Right cardiac atrium (tissue), 5 donors: ENCODE measurements at regions not wholly inside any gene's neighbourhood (a gene's known extent, or its start where the extent isn't known, plus 50 kb on each side); places are given as distances from the start of the nearest gene placed in this dataset.
"Not testable (repeated sequence)": the region's sequence is repeated elsewhere in the genome, so short reads cannot be mapped to it uniquely, and the experiment has no call there.

Source experiments
- ATAC-seq, 2 donors: fragments of 200-7000 bp; cut with Tn5 transposase; one replicate each; pipeline versions ENCODE4 v1.8.0 to v1.9.1; 2020; ENCODE audit warnings: moderate library complexity in 2 of 2, mild to moderate bottlenecking in 1 of 2
- DNase-seq, 3 donors: peaks; one replicate each; pipeline ENCODE4 v3.0.0-alpha.2; 2020
- H3K27ac ChIP-seq: one replicate; pipeline ENCODE4 v1.5.1; 2013; ENCODE audit warnings: mild to moderate bottlenecking, low read length, control low read depth, moderate library complexity
- H3K27me3 ChIP-seq: one replicate; pipeline ENCODE4 v1.6.1; 2013; ENCODE audit not compliant: control insufficient read depth, insufficient read depth
- H3K4me1 ChIP-seq: one replicate; pipeline ENCODE4 v1.6.1; 2013; ENCODE audit warnings: low read length; ENCODE audit not compliant: control insufficient read depth, insufficient read depth
- H3K4me3 ChIP-seq: one replicate; pipeline ENCODE4 v1.5.1; 2013; ENCODE audit warnings: low read length, control low read depth
- H3K9me3 ChIP-seq: one replicate; pipeline ENCODE4 v1.6.1; 2013; ENCODE audit warnings: low read length; ENCODE audit not compliant: control insufficient read depth
- WGBS: extraction: QIAGEN DNeasy Blood & Tissue Kit; methylation state at CpG from one replicate; pipeline ENCODE4 v1.1.7; 2013; 5-methylcytosine and 5-hydroxymethylcytosine counted together
- intact Hi-C, 4 donors: fragments of 100-400 bp; cut with DNase I; formaldehyde crosslinking; loops; one replicate each; pipeline versions ENCODE4 v1.11.0 to v1.14.0; 2022 to 2023
- donor health status: healthy with polysubstance abuse.
- donor health status: DM: no; HTN: yes; CAD: no.
- donor health status: DM: no; HTN: no; CAD: no.
- donor health status: DM: no; HTN: yes; CAD: no; lungs with severe emphysema.
- donor health status: DM: yes; HTN: yes; CAD: no.

GRCh38 chr2:241985161-241985985, 115.8 kb downstream of the RTP5 start:
- H3K27ac ChIP-seq, H3K9me3 ChIP-seq, H3K27me3 ChIP-seq, DNase-seq, ATAC-seq, H3K4me1 ChIP-seq, H3K4me3 ChIP-seq, intact Hi-C loops: not testable (repeated sequence)
- 79% methylated on average over 46 of the region's 46 CpGs for WGBS

GRCh38 chr2:241985986-241986329, 116.4 kb downstream of the RTP5 start:
- WGBS: 75% methylated on average over 5 of the region's 5 CpGs
- Histone ChIP-seq H3K27ac (no peak overlapping the region), H3K4me3 (no peak overlapping the region), H3K9me3 (no peaks in the 10 kb centered on the region), H3K4me1 (no peaks in the 10 kb centered on the region), H3K27me3 (no peaks in the 10 kb centered on the region)
- intact Hi-C loops: no loop called here
- no peak for DNase-seq
- no peak for ATAC-seq

GRCh38 chr2:241986836-241987641, 117.5 kb downstream of the RTP5 start:
- intact Hi-C loops: no loop called here

GRCh38 chr2:241987726-241988125, 118.2 kb downstream of the RTP5 start:
- 86% methylated on average over 24 of the region's 24 CpGs for WGBS
- no peak for ATAC-seq
- H3K9me3 ChIP-seq: no peaks in the 10 kb centered on the region
- no peak overlapping the region for H3K27ac ChIP-seq
- no peak for DNase-seq
- H3K4me3 ChIP-seq: no peak overlapping the region
- no peaks in the 10 kb centered on the region for H3K4me1 ChIP-seq
- intact Hi-C loops: no loop called here
- H3K27me3 ChIP-seq: no peaks in the 10 kb centered on the region

More at GRCh38 chr2:241986836-241987641, 117.5 kb downstream of the RTP5 start:
- Histone ChIP-seq H3K4me3 (no peak overlapping the region), H3K9me3 (no peaks in the 10 kb centered on the region), H3K27me3 (no peaks in the 10 kb centered on the region), H3K27ac (no peak overlapping the region), H3K4me1 (no peaks in the 10 kb centered on the region)
- WGBS: 88% methylated on average over 43 of the region's 43 CpGs
- ATAC-seq (no peak), DNase-seq (no peak)

- no peak overlapping the region for H3K4me3 ChIP-seq
- no peak overlapping the region for H3K27ac ChIP-seq
- DNase-seq: no peak
- intact Hi-C loops: no loop called here
- 93% methylated on average over 11 of the region's 11 CpGs for WGBS
- H3K9me3 ChIP-seq: no peaks in the 10 kb centered on the region
- ATAC-seq: no peak
- H3K27me3 ChIP-seq: no peaks in the 10 kb centered on the region
- H3K4me1 ChIP-seq: no peaks in the 10 kb centered on the region
These were observed 118.6 kb downstream of the RTP5 start for GRCh38 chr2:241988146-241988545.

GRCh38 chr2:241989074-241989473, 119.5 kb downstream of the RTP5 start:
- DNase-seq: no peak
- H3K27ac ChIP-seq: no peak overlapping the region
- no peaks in the 10 kb centered on the region for H3K27me3 ChIP-seq
- intact Hi-C loops: no loop called here
- ATAC-seq: no peak
- WGBS: 84% methylated on average over 7 of the region's 7 CpGs
- H3K4me3 ChIP-seq: no peak overlapping the region
- H3K9me3 ChIP-seq: no peaks in the 10 kb centered on the region
- no peaks in the 10 kb centered on the region for H3K4me1 ChIP-seq

GRCh38 chr2:241990466-241990865, 120.9 kb downstream of the RTP5 start:
- Histone ChIP-seq H3K4me1 (no peaks in the 10 kb centered on the region), H3K27me3 (no peaks in the 10 kb centered on the region), H3K9me3 (no peaks in the 10 kb centered on the region), H3K27ac (no peak overlapping the region), H3K4me3 (no peak overlapping the region)
- intact Hi-C loops: no loop called here
- 78% methylated on average over 2 of the region's 2 CpGs for WGBS
- ATAC-seq (no peak), DNase-seq (no peak)

- intact Hi-C loops: no loop called here
- ATAC-seq (no peak), DNase-seq (no peak)
- no peaks in the 10 kb centered on the region for H3K4me1 ChIP-seq
- H3K27me3 ChIP-seq: no peaks in the 10 kb centered on the region
- H3K4me3 ChIP-seq: no peak overlapping the region
- no peak overlapping the region for H3K27ac ChIP-seq
- 89% methylated on average over 26 of the region's 26 CpGs for WGBS
- H3K9me3 ChIP-seq: no peaks in the 10 kb centered on the region
These were observed 121.8 kb downstream of the RTP5 start for GRCh38 chr2:241991299-241991698.

GRCh38 chr2:241992753-241993152, 123.2 kb downstream of the RTP5 start:
- Histone ChIP-seq H3K27ac (no peak overlapping the region), H3K27me3 (no peaks in the 10 kb centered on the region), H3K4me3 (no peak overlapping the region), H3K9me3 (no peaks in the 10 kb centered on the region), H3K4me1 (no peaks in the 10 kb centered on the region)
- ATAC-seq: no peak
- DNase-seq: no peak
- intact Hi-C loops: no loop called here
- WGBS: 78% methylated on average over 14 of the region's 14 CpGs

- intact Hi-C loops: no loop called here
- DNase-seq (no peak), ATAC-seq (no peak)
- no peaks in the 10 kb centered on the region for H3K9me3 ChIP-seq
- H3K27ac ChIP-seq: no peak overlapping the region
- WGBS: 95% methylated on average over 16 of the region's 16 CpGs
- H3K4me3 ChIP-seq: no peak overlapping the region
- H3K27me3 ChIP-seq: no peaks in the 10 kb centered on the region
- no peaks in the 10 kb centered on the region for H3K4me1 ChIP-seq
These were observed 124.0 kb downstream of the RTP5 start for GRCh38 chr2:241993386-241994005.

- DNase-seq: no peak
- no peak overlapping the region for H3K4me3 ChIP-seq
- no peak for ATAC-seq
- 91% methylated on average over 12 of the region's 12 CpGs for WGBS
- intact Hi-C loops: no loop called here
- no peaks in the 10 kb centered on the region for H3K9me3 ChIP-seq
- H3K4me1 ChIP-seq: no peaks in the 10 kb centered on the region
- H3K27me3 ChIP-seq: no peaks in the 10 kb centered on the region
- no peak overlapping the region for H3K27ac ChIP-seq
These were observed 124.6 kb downstream of the RTP5 start for GRCh38 chr2:241994086-241994485.
